Amniotic epithelial cell (primary cell): ENCODE measurements at regions not wholly inside any gene's neighbourhood (a gene's known extent, or its start where the extent isn't known, plus 50 kb on each side); places are given as distances from the start of the nearest gene placed in this dataset.
"Not testable (repeated sequence)": the region's sequence is repeated elsewhere in the genome, so short reads cannot be mapped to it uniquely, and the experiment has no call there.

ENCODE experiments used
- DNase-seq: peaks from one replicate; pipeline ENCODE4 v3.0.0-alpha.2; 2010; ENCODE audit warnings: low read depth

- no peak for DNase-seq
Measured at GRCh38 chr12:33514893-33515292, 75.3 kb upstream of the SYT10 start.

DNA sequence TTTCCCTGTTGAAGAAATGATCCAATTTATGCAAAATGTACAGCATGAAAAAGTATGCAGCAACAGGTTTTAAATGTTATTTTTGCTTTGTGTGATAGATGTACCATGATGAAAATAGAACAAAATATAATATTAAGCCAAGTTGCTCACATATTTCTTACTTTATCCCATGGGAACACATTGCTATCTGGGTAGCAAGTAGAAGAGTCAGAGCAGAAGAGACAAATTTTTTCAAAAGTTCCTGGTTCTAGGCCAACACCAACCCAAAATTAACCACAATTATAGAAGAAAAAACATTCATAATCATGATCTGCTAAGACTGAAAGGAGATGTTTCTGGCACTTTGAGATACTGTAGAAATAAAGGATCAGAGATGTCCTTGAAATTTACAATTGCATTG is 79.9 kb upstream of the SYT10 start:
- no peak for DNase-seq

- DNase-seq = not testable (repeated sequence)
Measured at GRCh38 chr12:33520505-33521302, 81.1 kb upstream of the SYT10 start.

DNA sequence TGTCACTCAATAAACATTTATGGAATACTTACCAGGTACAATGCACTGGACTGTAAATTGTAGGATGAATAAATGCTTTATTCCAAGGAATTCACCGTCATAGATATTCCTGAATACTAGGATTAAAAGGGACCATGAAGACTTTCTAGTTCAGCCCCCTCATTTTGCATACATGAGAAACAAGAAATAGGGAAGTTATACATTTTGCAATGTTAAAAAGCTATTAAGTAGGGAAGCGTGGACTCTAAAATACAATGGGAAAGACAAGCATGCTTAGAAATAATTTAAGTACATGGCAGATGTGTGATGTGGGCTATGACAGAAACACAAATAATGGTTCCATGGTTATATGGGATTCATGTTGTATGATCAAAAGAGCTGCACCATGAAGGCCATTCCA is 89.4 kb upstream of the SYT10 start:
- no peak for DNase-seq

- DNase-seq = no peak
Measured at GRCh38 chr12:33529810-33530209, 90.2 kb upstream of the SYT10 start.

DNA sequence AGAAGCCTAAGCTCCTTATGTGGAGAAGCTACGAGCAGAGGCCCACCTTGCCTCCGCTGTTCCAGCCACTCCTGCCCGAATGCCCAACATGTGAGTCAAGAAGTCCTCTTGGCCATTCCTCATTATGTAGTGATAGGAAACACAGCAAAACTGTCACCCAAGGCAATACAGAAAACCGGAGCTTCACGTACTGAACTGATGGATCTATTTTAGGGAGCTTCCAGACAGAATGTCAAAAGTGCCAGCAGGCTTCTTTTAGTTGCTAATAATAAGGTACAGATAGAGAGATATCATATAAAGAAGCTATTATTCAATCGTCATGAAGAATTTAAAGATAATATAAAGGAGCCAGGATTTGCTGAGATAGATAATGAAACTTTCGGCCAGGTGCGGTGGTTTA is 91.6 kb upstream of the SYT10 start:
- DNase-seq = no peak

GRCh38 chr12:33533527-33533926 is 93.9 kb upstream of the SYT10 start:
- DNase-seq = no peak

DNA sequence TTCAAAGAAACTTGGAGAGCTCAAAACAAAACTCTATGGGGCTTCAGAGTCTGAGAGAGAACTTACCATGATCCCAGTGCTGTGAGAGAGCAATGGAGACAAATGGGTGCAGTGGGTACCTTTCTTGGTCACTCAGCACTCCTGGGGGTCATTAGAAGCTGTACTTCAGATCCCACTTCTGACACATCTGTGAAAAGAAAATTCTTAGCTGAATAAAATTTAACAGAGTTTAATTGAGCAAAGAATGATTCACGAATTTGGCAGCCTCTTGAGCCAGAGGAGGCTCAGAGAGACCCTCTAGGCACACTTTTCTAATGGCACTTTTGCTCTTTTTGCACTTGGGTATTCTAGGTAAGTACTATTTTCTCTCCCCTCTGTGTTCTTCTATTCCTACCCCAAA is 96.8 kb upstream of the SYT10 start:
- DNase-seq = no peak

- DNase-seq = no peak
Measured at GRCh38 chr12:33546004-33546403, 106.4 kb upstream of the SYT10 start.

DNA sequence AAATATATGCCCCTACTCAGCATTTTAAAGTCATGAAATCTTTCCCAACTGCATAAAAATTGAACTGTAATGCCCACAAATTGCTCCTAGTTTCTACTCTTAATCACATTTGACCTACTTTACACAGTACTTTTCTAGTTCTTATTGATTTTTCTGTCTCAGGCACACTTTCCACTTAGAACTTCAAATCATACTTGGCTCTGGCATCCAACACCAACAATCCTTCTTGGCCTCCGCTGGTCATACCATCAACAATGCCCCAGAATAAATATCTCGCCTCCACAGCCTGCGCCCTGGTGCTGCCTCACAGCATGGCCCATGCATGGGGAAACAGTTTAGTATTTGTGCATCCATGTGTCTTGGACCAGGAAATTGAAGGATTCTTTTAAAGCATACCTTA is 107.5 kb upstream of the SYT10 start:
- DNase-seq = no peak

DNA sequence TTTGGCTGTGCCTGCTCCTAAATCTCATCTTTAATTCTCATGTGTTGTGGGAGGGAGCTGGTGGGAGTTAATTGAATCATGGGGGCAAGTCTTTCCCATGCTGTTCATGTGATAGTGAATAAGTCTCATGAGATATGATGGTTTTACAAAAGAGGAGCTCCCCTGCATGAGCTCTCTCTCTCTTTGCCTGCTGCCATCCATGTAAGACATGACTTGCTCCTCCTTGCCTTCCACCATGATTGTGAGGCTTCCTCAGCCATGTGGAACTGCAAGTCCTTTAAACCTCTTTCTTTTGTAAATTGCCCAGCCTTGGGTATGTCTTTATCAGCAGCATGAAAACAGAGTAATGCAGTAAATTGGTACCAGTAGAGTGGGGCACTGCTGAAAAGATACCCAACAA is 110.6 kb upstream of the SYT10 start:
- not testable (repeated sequence) for DNase-seq

DNA sequence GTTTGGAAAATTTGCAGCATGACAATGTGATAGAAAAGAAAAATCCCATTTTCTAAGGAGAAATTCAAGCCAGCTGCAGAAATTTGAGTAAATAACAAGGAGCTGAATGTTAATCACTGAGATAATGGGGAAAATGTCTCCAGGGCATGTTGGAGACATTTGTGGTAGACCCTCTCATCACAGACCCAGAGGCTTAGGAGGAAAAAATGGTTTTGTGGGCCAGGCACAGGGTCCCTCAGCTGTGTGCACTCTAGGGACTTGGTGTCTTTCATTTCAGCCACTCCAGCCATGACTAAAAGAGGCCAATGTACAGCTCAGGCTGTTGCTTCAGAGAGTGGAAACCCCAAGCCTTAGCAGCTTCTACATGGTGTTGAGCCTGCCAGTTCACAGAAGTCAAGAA is 111.4 kb upstream of the SYT10 start:
- DNase-seq = no peak

DNA sequence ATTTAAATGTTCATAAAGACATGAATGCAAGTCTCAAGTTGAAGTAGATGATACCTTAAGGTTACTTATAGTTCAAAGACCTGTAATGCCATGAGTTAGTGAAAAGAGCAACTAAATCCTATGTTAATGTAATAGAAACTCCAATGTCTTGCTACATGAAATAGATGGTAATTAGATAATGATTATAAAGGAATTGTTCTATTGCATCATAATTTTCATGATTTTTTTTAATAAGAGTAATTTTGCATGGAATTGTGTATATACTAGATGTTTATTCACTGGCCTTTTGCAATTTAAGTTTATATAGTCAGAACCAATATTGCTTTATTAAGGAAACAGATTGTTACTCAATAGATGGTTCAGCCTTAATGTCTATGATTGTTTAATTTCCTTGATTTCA is 115.5 kb upstream of the SYT10 start:
- no peak for DNase-seq

- no peak for DNase-seq
Measured at GRCh38 chr12:33560653-33561208, 121.1 kb upstream of the SYT10 start.

GRCh38 chr12:33562401-33562800 is 122.8 kb upstream of the SYT10 start:
- DNase-seq = no peak

DNA sequence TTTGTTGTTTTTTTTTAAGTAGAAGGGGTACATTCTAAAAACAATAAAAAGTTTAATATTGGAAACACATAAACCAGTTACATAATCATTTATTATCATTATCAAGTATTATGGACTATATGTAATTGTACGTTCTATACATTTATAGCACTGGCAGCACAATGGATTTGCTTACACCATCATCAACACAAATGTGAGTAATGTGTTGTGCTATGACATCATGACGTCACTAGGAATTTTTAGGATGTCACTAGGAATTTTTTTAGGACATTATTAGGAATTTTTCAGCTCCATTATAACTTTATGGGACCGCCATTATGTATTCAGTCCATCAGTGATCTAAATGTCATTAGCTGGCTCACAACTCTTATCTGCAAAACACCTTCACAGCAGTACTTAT is 126.8 kb upstream of the SYT10 start:
- DNase-seq = no peak

- DNase-seq = no peak
Measured at GRCh38 chr12:33575346-33575745, 135.7 kb upstream of the SYT10 start.

DNA sequence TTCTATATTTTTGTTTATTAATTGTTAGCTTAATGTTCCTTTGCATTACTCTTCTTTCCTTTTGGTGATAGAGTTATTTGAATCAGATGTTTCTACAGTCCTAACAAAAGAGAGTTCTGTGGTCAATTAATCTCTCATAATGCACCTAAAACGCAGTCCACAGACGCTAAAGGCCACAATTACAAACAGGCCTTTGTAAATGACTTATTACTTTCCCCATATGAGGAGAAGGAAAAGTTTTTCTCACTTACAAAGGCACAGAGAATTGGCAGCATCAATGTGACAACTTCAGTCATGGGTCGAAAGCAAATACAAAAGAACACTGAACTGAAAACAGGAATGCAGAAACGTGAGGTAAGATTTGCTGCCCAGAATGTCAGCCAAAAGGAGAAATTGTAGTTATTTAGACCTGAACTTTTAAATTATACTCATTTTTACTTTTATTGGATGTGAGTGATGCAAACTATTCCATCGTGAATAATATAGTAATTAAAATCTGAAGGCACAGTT is 142.0 kb upstream of the SYT10 start:
- DNase-seq = no peak

DNA sequence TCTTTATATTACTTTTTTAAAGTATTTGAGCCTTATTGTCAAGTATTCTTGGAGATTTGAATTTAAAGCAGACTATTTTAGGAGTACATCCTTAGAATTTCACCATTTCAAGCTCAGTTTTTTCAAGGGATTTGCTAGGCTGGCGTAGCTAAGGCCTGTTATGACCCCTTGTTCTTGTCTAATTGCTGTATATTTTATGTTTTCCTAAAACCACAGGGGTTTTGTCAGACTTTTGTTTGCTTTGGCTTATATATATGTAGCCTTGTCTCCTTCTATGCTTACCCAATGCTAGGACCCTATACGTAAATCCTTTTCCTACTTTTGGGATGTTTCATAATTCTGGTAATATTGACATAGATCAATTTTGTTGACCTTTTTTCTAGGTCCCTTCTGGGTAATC is 147.0 kb upstream of the SYT10 start:
- no peak for DNase-seq

DNA sequence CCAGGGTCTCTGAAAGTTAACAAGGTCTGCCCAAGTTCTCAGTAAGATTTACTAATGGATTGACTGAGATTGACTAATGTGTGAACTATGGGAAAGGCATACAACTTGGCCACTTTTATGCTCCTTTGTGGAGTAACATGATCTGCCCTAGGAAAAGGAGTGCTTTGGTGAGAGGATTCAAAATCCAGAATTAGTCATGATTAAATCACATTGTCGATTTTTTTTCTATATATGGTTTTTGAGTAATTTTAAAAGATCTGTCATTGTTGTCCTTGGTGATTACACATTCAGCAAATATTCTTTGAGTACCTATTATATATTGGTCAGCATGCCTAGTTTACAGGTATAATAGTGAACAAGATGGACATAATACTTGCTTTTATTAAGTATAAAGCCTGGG is 147.7 kb upstream of the SYT10 start:
- peak; percentile 2 for DNase-seq

GRCh38 chr12:33587784-33588712 is 148.4 kb upstream of the SYT10 start:
- DNase-seq = peak; percentile 67

DNA sequence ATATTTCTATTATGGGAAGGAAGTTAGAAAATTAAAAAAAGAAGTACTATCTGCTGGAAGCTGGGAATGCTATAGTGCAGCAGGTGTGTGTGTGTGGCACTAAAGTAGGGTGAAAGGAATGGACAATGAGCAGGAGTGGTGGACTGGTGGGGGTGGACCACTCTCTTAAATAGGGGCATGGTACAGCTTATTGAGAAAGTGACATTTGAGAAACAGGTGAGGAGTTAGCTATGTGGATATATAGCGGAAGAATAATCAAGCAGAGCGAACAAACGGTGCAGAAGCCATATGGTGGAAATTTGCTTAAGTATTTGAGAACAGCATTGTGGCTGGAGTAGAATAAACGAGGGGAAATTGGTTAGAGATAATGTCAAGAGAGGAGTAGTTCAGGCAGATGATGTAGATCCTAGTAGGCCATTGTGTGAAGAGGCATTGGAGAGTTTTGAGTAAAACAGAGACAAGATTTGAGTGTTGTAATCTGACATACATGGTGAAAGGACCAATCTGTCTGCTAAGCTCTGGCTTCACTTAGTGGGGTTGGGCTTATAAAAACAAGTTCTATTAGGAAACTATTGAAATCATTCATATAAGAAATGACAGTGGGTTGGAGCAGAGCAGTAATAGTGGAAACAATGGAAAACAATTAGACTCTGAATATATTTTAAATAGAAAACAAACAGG is 149.2 kb upstream of the SYT10 start:
- DNase-seq = peak; percentile 2
